Tibial artery (tissue), 4 donors: ENCODE measurements at regions not wholly inside any gene's neighbourhood (a gene's known extent, or its start where the extent isn't known, plus 50 kb on each side); places are given as distances from the start of the nearest gene placed in this dataset.
"Not testable (repeated sequence)": the region's sequence is repeated elsewhere in the genome, so short reads cannot be mapped to it uniquely, and the experiment has no call there.

Experiments
- DNase-seq, 2 donors: peaks; one replicate each; pipeline ENCODE4 v3.0.0-alpha.2; 2019
- H3K27ac ChIP-seq, 2 donors: fragments of 200-600 bp; sonication (generic) in 1 of 2; 1 replicate in 1 of 2; 2 replicates in 1 of 2; pipeline ENCODE4 v1.5.1; 2018 to 2019; ENCODE audit warnings: mild to moderate bottlenecking in 1 of 2
- H3K27me3 ChIP-seq, 2 donors: fragments of 200-600 bp; sonication (generic) in 1 of 2; one replicate each; pipeline versions ENCODE4 v1.5.1 to v1.6.0; 2016 to 2019
- H3K36me3 ChIP-seq, 3 donors: fragments of 200-600 bp; sonication (generic) in 2 of 3; one replicate each; pipeline ENCODE4 v1.5.1; 2016 to 2019; ENCODE audit warnings: mild to moderate bottlenecking in 2 of 3
- H3K4me1 ChIP-seq, 4 donors: fragments of 200-600 bp; sonication (generic) in 2 of 4; 1 replicate in 3 of 4; 2 replicates in 1 of 4; pipeline ENCODE4 v1.5.1; 2016 to 2019
- H3K4me3 ChIP-seq, 2 donors: fragments of 200-600 bp; sonication (generic) in 1 of 2; 1 replicate in 1 of 2; 2 replicates in 1 of 2; pipeline ENCODE4 v1.5.1; 2018 to 2019; ENCODE audit warnings: mild to moderate bottlenecking in 2 of 2
- H3K9me3 ChIP-seq, 3 donors: fragments of 200-600 bp; sonication (generic) in 1 of 3; one replicate each; pipeline ENCODE4 v1.5.1; 2016 to 2019
- intact Hi-C: fragments of 100-400 bp; cut with DNase I; formaldehyde crosslinking; loops from one replicate; pipeline ENCODE4 v1.15.0; 2023; ENCODE audit warnings: low total_unique reads
- TF ChIP-seq, protein P1 (sequence below), 2 experiments: fragments of 200-600 bp in 1 of 2; fragments of 450-650 bp in 1 of 2; IDR thresholded peaks; one replicate each; pipeline ENCODE4 v1.5.1; 2017 to 2019; ENCODE audit warnings: antibody characterized with exemption in 2 of 2, mild to moderate bottlenecking in 1 of 2, moderate library complexity in 1 of 2

DNA sequence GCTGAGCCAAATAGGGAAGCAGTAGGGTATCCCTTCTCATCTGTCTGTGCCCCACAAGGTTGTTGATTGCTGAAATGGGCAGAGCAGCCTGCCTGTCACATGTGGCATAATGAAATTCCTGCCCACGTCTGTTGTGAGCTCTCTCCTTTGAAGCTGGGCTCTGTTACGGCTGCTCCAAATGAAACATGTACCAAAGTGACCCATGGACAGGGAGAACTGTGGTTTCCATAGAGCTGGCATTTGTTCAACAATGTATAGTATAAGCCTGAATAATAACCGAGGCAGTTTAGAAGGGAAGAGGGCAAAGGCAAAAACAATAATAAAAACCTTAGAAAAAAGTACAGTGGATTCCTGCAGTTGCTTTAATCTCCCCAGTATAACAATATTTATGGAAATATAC is 149.7 kb downstream of the LYPLAL1 start:
- no peak overlapping the region for H3K4me3 ChIP-seq
- DNase-seq: no peak
- H3K9me3 ChIP-seq: no peaks in the 10 kb centered on the region
- TF ChIP-seq, protein P1, sequence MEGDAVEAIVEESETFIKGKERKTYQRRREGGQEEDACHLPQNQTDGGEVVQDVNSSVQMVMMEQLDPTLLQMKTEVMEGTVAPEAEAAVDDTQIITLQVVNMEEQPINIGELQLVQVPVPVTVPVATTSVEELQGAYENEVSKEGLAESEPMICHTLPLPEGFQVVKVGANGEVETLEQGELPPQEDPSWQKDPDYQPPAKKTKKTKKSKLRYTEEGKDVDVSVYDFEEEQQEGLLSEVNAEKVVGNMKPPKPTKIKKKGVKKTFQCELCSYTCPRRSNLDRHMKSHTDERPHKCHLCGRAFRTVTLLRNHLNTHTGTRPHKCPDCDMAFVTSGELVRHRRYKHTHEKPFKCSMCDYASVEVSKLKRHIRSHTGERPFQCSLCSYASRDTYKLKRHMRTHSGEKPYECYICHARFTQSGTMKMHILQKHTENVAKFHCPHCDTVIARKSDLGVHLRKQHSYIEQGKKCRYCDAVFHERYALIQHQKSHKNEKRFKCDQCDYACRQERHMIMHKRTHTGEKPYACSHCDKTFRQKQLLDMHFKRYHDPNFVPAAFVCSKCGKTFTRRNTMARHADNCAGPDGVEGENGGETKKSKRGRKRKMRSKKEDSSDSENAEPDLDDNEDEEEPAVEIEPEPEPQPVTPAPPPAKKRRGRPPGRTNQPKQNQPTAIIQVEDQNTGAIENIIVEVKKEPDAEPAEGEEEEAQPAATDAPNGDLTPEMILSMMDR (IDR thresholded peaks at IDR 0.05): no peak
- no peaks in the 10 kb centered on the region for H3K4me1 ChIP-seq
- intact Hi-C loops: no loop called here
- H3K36me3 ChIP-seq: no peaks in the 10 kb centered on the region
- H3K27ac ChIP-seq: no peak overlapping the region
- no peaks in the 10 kb centered on the region for H3K27me3 ChIP-seq

DNA sequence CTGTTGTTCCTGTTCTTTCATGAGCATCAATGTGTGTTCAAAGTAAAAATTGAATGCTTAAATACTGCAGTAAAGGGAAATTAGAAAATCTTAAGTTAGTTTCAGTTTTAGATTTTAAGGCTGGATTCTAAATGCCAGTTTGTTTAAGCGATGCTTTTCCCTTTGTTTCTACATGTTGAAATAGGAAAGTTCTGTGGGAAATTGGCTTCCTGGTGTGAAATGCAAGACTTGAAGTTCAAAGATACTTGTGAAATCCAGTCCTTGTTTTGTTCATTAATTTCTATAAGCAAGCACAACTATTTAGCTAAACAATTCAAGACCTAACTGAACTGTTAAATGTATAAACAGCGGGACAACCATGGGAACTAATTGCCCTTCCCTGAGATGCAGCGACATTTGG is 149.1 kb downstream of the LYPLAL1 start:
- no peaks in the 10 kb centered on the region for H3K36me3 ChIP-seq
- DNase-seq: no peak
- intact Hi-C loops: no loop called here

DNA sequence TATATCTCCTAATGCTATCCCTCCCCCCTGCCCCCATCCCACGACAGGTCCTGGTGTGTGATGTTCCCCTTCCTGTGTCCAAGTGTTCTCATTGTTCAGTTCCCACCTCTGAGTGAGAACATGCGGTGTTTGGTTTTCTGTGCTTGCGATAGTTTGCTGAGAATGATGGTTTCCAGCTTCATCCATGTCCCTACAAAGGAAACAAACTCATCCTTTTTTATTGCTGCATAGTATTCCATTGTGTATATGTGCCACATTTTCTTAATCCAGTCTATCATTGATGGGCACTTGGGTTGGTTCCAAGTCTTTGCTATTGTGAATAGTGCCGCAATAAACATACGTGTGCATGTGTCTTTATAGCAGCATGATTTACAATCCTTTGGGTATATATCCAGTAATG is 146.9 kb downstream of the LYPLAL1 start:
- DNase-seq, intact Hi-C loops, H3K4me1 ChIP-seq, H3K9me3 ChIP-seq, H3K36me3 ChIP-seq, H3K27ac ChIP-seq, H3K27me3 ChIP-seq, H3K4me3 ChIP-seq: not testable (repeated sequence)

More for the DNA sequence above, 149.1 kb downstream of the LYPLAL1 start:
- no peaks in the 10 kb centered on the region for H3K27me3 ChIP-seq
- no peaks in the 10 kb centered on the region for H3K9me3 ChIP-seq
- no peak overlapping the region for H3K27ac ChIP-seq
- TF ChIP-seq, protein P1 (IDR thresholded peaks at IDR 0.05): no peak
- no peaks in the 10 kb centered on the region for H3K4me1 ChIP-seq
- H3K4me3 ChIP-seq: no peak overlapping the region

DNA sequence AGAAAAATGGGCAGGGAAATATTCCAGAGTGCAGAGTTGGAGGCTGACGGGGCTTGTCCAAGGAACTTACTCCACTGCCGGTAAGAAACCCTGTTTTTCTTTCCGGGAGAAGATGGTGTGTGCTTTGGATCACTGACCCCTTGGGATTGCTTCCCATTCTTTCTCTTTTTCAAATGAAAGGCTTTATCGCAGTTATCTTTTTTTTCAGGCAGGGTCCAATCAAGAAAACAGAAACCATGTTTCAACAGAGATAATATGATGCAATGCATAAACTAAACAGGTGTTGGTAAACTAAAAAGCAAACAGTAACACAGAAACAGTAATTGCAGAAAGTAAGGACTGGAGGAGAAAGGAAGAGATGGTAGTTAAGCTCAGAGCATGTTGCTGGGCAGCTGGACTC is 145.1 kb downstream of the LYPLAL1 start:
- TF ChIP-seq, protein P1 (IDR thresholded peaks at IDR 0.05): no peak
- no peak overlapping the region for H3K27ac ChIP-seq
- intact Hi-C loops: no loop called here
- H3K9me3 ChIP-seq: peaks cover 0 to 14% (median 0%) of the 10 kb centered on the region in 3 donors
- DNase-seq: no peak
- H3K4me3 ChIP-seq: no peak overlapping the region
- H3K27me3 ChIP-seq: no peaks in the 10 kb centered on the region
- peaks cover 0 to 8% (median 6%) of the 10 kb centered on the region in 3 donors for H3K36me3 ChIP-seq
- no peaks in the 10 kb centered on the region for H3K4me1 ChIP-seq

DNA sequence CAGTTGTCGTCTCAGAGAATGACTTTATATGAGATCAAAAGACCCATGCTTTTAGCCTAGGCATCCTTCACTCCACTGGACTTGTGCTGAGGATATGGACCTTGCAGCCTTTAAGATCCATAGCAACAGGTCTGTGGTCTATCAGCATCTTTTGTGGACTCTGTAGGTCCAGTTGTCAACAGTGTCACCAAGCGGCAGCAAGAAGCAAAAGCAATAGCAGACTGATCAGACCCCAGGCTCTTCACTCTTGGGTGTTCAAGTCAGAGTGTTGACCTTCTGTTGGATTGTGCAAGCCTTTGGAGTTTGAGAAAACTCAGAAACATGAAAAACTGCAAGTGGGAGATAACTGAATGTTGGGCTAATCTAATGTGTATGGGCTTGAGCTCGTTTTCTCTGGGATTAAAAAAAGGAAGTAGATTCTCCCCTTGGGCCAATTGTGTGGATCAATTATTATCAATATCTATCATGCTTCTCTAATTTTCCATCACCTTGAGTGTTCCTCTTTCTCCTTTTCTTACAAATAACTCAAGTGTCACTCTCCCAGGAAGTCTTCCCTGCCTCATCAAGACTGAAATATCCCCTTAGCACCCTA is 144.2 kb downstream of the LYPLAL1 start:
- Histone ChIP-seq H3K9me3 (peaks cover 0 to 14% (median 0%) of the 10 kb centered on the region in 3 donors), H3K4me3 (no peak overlapping the region), H3K27ac (no peak overlapping the region), H3K4me1 (no peaks in the 10 kb centered on the region), H3K36me3 (peaks cover 0 to 8% (median 6%) of the 10 kb centered on the region in 3 donors), H3K27me3 (no peaks in the 10 kb centered on the region)
- intact Hi-C loops: no loop called here
- TF ChIP-seq, protein P1 (IDR thresholded peaks at IDR 0.05): no peak
- no peak for DNase-seq

DNA sequence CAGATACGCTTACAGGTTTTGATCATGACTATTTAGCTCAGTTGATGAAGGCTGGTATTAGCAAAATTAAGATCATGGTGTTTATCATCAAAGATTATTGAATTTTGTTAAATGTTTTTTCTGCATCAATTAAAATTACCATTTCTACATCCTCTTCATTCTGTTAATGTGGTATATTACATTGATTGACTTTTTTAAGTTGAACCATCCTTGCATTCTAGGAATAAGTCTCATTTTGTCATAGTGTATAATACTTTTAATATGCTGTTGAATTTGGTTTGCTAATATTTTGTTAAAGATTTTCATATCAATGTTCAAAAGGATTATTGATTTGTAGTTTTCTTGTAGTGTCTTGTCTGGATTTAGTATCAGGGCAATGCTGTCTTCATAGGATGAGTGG is 142.4 kb downstream of the LYPLAL1 start:
- no peak overlapping the region for H3K27ac ChIP-seq
- H3K4me3 ChIP-seq: no peak overlapping the region

More for the DNA sequence above, 142.4 kb downstream of the LYPLAL1 start:
- Histone ChIP-seq H3K36me3 (peaks cover 0 to 8% (median 6%) of the 10 kb centered on the region in 3 donors), H3K9me3 (peaks cover 0 to 14% (median 0%) of the 10 kb centered on the region in 3 donors), H3K27me3 (no peaks in the 10 kb centered on the region), H3K4me1 (no peaks in the 10 kb centered on the region)
- no peak for DNase-seq
- intact Hi-C loops: no loop called here
- TF ChIP-seq, protein P1 (IDR thresholded peaks at IDR 0.05): no peak
